ENCODE measurements at regions not wholly inside any gene's neighbourhood (a gene's known extent, or its start where the extent isn't known, plus 50 kb on each side); places are given as distances from the start of the nearest gene placed in this dataset.

- no peak overlapping the region for H3K18ac ChIP-seq (ENCODE audit: extremely low read depth, low read length)
- no peak for TF ChIP-seq CHD7 (IDR thresholded peaks at IDR 0.05; ENCODE audit: insufficient replicate concordance, low read length)
Observed at GRCh38 chr15:47461652-47462141, 255.6 kb upstream of the SEMA6D start.

More at GRCh38 chr15:47461652-47462141, 255.6 kb upstream of the SEMA6D start:
- H3K56ac ChIP-seq (replicated peaks; ENCODE audit: insufficient read length, low read depth, low read length), result no peak overlapping the region
- H4K5ac ChIP-seq (ENCODE audit: insufficient read length, low read depth, low read length), result no peak overlapping the region
- CTCF ChIA-PET (ENCODE audit: partially characterized antibody), result no interaction called here
- no peak overlapping the region for H3K23ac ChIP-seq (ENCODE audit: insufficient read length)
- H3K79me2 ChIP-seq (ENCODE audit: control insufficient read depth in 1 of 2, insufficient read depth in 2 of 2, low read length in 2 of 2), result no peaks in the 10 kb centered on the region
- H4K91ac ChIP-seq (replicated peaks; ENCODE audit: insufficient read length, low read length), result no peak overlapping the region
- POLR2A ChIA-PET (ENCODE audit: partially characterized antibody), result no interaction called here
- H3K23me2 ChIP-seq (ENCODE audit: low read depth, low read length), result 0 out of 2 replicates have a peak, but pooled peaks cover 1% of the 10 kb centered on the region
- H3K36me3 ChIP-seq (ENCODE audit: control insufficient read depth in 2 of 4, insufficient read depth in 4 of 4, low read length in 3 of 4), result no peaks in the 10 kb centered on the region
- H4K20me1 ChIP-seq (replicated peaks in 1 of 2; ENCODE audit: control insufficient read depth in 1 of 2, insufficient read depth in 2 of 2, low read length in 2 of 2), result no peaks in the 10 kb centered on the region
- no peaks in the 10 kb centered on the region for H3K4me1 ChIP-seq (replicated peaks in 1 of 4; ENCODE audit: control insufficient read depth in 3 of 4, insufficient read depth in 4 of 4, low read length in 3 of 4)
- H3K9me3 ChIP-seq (ENCODE audit: insufficient read depth in 2 of 2, low read depth in 1 of 2, low read length in 1 of 2), result no peaks in the 10 kb centered on the region
- H3K27ac ChIP-seq (ENCODE audit: low read depth, low read length), result no peak overlapping the region
- H3K4me3 ChIP-seq (ENCODE audit: extremely low read depth in 1 of 4, insufficient read depth in 2 of 4, low read depth in 3 of 4, low read length in 4 of 4), result no peak overlapping the region
- no peak overlapping the region for H2BK120ac ChIP-seq (replicated peaks; ENCODE audit: low read depth, low read length)
- no peak overlapping the region for H2BK5ac ChIP-seq (ENCODE audit: low read depth, low read length)
- WGBS, 2 experiments (ENCODE audit: extremely low coverage in 1 of 2, insufficient coverage in 1 of 2, insufficient read length in 1 of 2, insufficient replicate concordance in 2 of 2, low coverage in 1 of 2, low lambda C conversion rate in 2 of 2, missing lambda C conversion rate in 1 of 2), result 95% methylated on average over 3 of the region's 3 CpGs; no CpG with 5 or more reads in 1 of the 2 experiments
- no peak overlapping the region for H3K14ac ChIP-seq (ENCODE audit: insufficient read length)
- H2AFZ ChIP-seq (ENCODE audit: low read length), result no peak overlapping the region
- H2BK15ac ChIP-seq (ENCODE audit: low read length), result no peak overlapping the region
- H2AK5ac ChIP-seq (ENCODE audit: low read depth, low read length), result no peak overlapping the region
- FAIRE-seq, result no peak
- H3K79me1 ChIP-seq (ENCODE audit: low read depth, low read length), result no peaks in the 10 kb centered on the region
- no peak overlapping the region for H3K4me2 ChIP-seq (ENCODE audit: insufficient read depth in 1 of 2, low read depth in 2 of 2, low read length in 2 of 2)
- DNase-seq (ENCODE audit: low read depth in 1 of 2, low spot score in 2 of 2), result no peak
- no peak overlapping the region for H2BK20ac ChIP-seq (ENCODE audit: low read length)
- no peak overlapping the region for H4K8ac ChIP-seq (ENCODE audit: extremely low read depth, insufficient read depth, low read length)
- no peak overlapping the region for H2BK12ac ChIP-seq (ENCODE audit: low read depth, low read length)
- H3K27me3 ChIP-seq (replicated peaks in 1 of 4; ENCODE audit: control insufficient read depth in 3 of 4, extremely low read depth in 1 of 4, insufficient read depth in 3 of 4, low read length in 3 of 4), result no peaks in the 10 kb centered on the region
- H3K9ac ChIP-seq (replicated peaks in 1 of 4; ENCODE audit: extremely low read depth in 1 of 4, low read depth in 3 of 4, low read length in 3 of 4), result no peak overlapping the region
- H3K4ac ChIP-seq (replicated peaks; ENCODE audit: insufficient read length, low read depth, low read length), result no peak overlapping the region

All from H1 (cell line).